Astrocyte (in vitro differentiated cells and primary cell): ENCODE measurements at regions not wholly inside any gene's neighbourhood (a gene's known extent, or its start where the extent isn't known, plus 50 kb on each side); places are given as distances from the start of the nearest gene placed in this dataset.

ENCODE experiments used
- DNase-seq: peaks from one replicate; pipeline ENCODE4 v3.0.0-alpha.2; 2010; ENCODE audit warnings: low read depth
- FAIRE-seq: peaks from 2 replicates; lab custom pipeline; 2011; peaks lifted over from hg19 to GRCh38; lab: Jason Lieb, UNC
- H2AFZ ChIP-seq: 2 replicates; pipeline ENCODE4 v1.6.0; 2012; ENCODE audit warnings: low read depth, low read length, inconsistent platforms
- H3K27ac ChIP-seq: 2 replicates; pipeline ENCODE4 v1.5.1; 2011; ENCODE audit warnings: low read depth, low read length, inconsistent platforms
- H3K27me3 ChIP-seq: 2 replicates; pipeline ENCODE4 v1.6.0; 2011; ENCODE audit warnings: low read length, inconsistent platforms; ENCODE audit not compliant: insufficient read depth
- H3K36me3 ChIP-seq: 2 replicates; pipeline ENCODE4 v1.5.1; 2011; ENCODE audit warnings: low read length, inconsistent platforms; ENCODE audit not compliant: insufficient read depth
- H3K4me1 ChIP-seq: 2 replicates; pipeline ENCODE4 v1.5.1; 2011; ENCODE audit warnings: low read length, inconsistent platforms; ENCODE audit not compliant: insufficient read depth
- H3K4me2 ChIP-seq: 2 replicates; pipeline ENCODE4 v1.6.0; 2012; ENCODE audit warnings: low read length, inconsistent platforms
- H3K4me3 ChIP-seq: 2 replicates; pipeline ENCODE4 v1.5.1; 2011; ENCODE audit warnings: low read depth, mild to moderate bottlenecking, low read length, inconsistent platforms; ENCODE audit not compliant: insufficient read depth
- H3K79me2 ChIP-seq: 2 replicates; pipeline ENCODE4 v1.6.0; 2012; ENCODE audit warnings: mild to moderate bottlenecking, low read length, inconsistent platforms; ENCODE audit not compliant: insufficient read depth
- H3K9ac ChIP-seq: 2 replicates; pipeline ENCODE4 v1.6.0; 2012; ENCODE audit warnings: mild to moderate bottlenecking, low read length, inconsistent platforms
- H3K9me3 ChIP-seq: 2 replicates; pipeline ENCODE4 v1.5.1; 2012; ENCODE audit warnings: low read depth, mild to moderate bottlenecking, low read length, inconsistent platforms; ENCODE audit not compliant: insufficient read depth
- H4K20me1 ChIP-seq: 2 replicates; pipeline ENCODE4 v1.6.0; 2012; ENCODE audit warnings: low read length, inconsistent platforms; ENCODE audit not compliant: insufficient read depth
- H3K27ac Mint-ChIP-seq: one replicate; pipeline ENCODE4 v1.8.0; 2021; ENCODE audit warnings: mild to moderate bottlenecking, mixed read lengths; ENCODE audit not compliant: unreplicated experiment
- H3K27me3 Mint-ChIP-seq: one replicate; pipeline ENCODE4 v1.8.0; 2021; ENCODE audit warnings: low read depth, mixed read lengths; ENCODE audit not compliant: unreplicated experiment
- H3K36me3 Mint-ChIP-seq: one replicate; pipeline ENCODE4 v1.8.0; 2021; ENCODE audit warnings: low read depth, mixed read lengths; ENCODE audit not compliant: unreplicated experiment
- H3K4me1 Mint-ChIP-seq: one replicate; pipeline ENCODE4 v1.8.0; 2021; ENCODE audit warnings: low read depth, mixed read lengths; ENCODE audit not compliant: unreplicated experiment
- H3K4me3 Mint-ChIP-seq: one replicate; pipeline ENCODE4 v1.8.0; 2021; ENCODE audit warnings: mild to moderate bottlenecking, moderate library complexity, mixed read lengths; ENCODE audit not compliant: unreplicated experiment
- H3K9me3 Mint-ChIP-seq: one replicate; pipeline ENCODE4 v1.8.0; 2021; ENCODE audit warnings: mild to moderate bottlenecking, mixed read lengths; ENCODE audit not compliant: unreplicated experiment
- EZH2 ChIP-seq: IDR thresholded peaks from 2 replicates; pipeline ENCODE4 v1.6.1; 2012; ENCODE audit warnings: mild to moderate bottlenecking, low read length, inconsistent platforms; ENCODE audit not compliant: insufficient read depth
- TF ChIP-seq, protein P1 (sequence below): IDR thresholded peaks from 2 replicates; pipeline ENCODE4 v1.5.1; 2011; ENCODE audit warnings: low read depth, mild to moderate bottlenecking, inconsistent platforms, low read length, moderate library complexity; ENCODE audit not compliant: insufficient read depth

DNA sequence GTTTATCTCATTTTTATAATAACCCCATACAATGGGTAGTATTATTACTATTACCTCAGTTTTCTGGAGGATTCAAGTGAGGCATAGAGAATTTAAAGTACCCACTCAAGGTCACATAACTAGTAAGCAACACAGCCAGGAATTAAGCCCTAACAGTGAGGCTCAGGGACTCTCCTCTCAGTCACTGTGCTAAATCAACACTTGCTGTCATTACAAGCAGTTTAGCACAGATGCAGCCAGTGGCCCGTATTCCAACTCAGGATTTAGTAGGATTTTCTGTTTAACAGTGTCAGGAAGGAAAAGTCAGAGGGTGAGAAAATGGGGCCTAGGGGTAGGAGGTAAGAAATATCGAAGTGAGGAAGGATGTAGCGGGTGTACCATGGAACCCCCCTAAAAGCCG is 536.9 kb downstream of the TMEM114 start:
- no peak for DNase-seq
- H3K27ac Mint-ChIP-seq = no peak overlapping the region
- Histone ChIP-seq H3K27me3 (no peaks in the 10 kb centered on the region), H3K4me1 (no peaks in the 10 kb centered on the region), H3K27ac (no peak overlapping the region), H4K20me1 (no peaks in the 10 kb centered on the region), H3K4me2 (no peak overlapping the region), H3K4me3 (no peak overlapping the region), H3K9ac (no peak overlapping the region), H3K36me3 (no peaks in the 10 kb centered on the region), H2AFZ (no peak overlapping the region), H3K9me3 (no peaks in the 10 kb centered on the region), H3K79me2 (no peaks in the 10 kb centered on the region)
- FAIRE-seq = no peak
- no peaks in the 10 kb centered on the region for H3K9me3 Mint-ChIP-seq
- H3K27me3 Mint-ChIP-seq = no peaks in the 10 kb centered on the region
- no peaks in the 10 kb centered on the region for H3K4me1 Mint-ChIP-seq
- no peaks in the 10 kb centered on the region for H3K36me3 Mint-ChIP-seq
- no peak overlapping the region for H3K4me3 Mint-ChIP-seq
- TF ChIP-seq, protein P1, sequence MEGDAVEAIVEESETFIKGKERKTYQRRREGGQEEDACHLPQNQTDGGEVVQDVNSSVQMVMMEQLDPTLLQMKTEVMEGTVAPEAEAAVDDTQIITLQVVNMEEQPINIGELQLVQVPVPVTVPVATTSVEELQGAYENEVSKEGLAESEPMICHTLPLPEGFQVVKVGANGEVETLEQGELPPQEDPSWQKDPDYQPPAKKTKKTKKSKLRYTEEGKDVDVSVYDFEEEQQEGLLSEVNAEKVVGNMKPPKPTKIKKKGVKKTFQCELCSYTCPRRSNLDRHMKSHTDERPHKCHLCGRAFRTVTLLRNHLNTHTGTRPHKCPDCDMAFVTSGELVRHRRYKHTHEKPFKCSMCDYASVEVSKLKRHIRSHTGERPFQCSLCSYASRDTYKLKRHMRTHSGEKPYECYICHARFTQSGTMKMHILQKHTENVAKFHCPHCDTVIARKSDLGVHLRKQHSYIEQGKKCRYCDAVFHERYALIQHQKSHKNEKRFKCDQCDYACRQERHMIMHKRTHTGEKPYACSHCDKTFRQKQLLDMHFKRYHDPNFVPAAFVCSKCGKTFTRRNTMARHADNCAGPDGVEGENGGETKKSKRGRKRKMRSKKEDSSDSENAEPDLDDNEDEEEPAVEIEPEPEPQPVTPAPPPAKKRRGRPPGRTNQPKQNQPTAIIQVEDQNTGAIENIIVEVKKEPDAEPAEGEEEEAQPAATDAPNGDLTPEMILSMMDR = no peak
- no peak for TF ChIP-seq EZH2

DNA sequence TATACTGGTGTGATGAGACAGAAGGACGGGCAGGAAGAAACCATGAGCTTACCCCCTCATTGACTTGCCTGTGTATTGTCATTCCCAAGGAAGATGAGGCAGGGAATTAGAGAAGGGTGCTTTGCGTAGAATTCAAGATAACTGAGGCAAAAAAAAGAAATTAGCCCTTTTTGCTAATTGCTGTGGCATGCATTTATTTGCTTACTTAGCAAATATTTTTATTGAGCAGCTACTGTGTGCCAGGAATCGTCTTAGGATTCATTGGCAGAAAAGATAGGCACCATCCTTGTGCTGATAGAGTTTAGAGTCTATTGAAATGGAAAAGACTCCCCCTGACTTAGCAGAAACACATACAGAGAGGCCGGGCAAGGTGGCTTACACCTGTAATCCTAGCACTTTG is 541.9 kb downstream of the TMEM114 start:
- no peaks in the 10 kb centered on the region for H3K4me1 ChIP-seq
- no peak overlapping the region for H2AFZ ChIP-seq
- H3K9ac ChIP-seq = no peak overlapping the region
- H3K27ac Mint-ChIP-seq = no peak overlapping the region
- H3K27ac ChIP-seq = no peak overlapping the region
- DNase-seq = no peak
- H3K36me3 Mint-ChIP-seq = no peaks in the 10 kb centered on the region
- no peak for FAIRE-seq
- H3K79me2 ChIP-seq = no peaks in the 10 kb centered on the region
- H3K36me3 ChIP-seq = no peaks in the 10 kb centered on the region
- no peak overlapping the region for H3K4me2 ChIP-seq
- H3K4me1 Mint-ChIP-seq = no peaks in the 10 kb centered on the region
- H3K9me3 ChIP-seq = no peaks in the 10 kb centered on the region
- no peak for TF ChIP-seq EZH2
- TF ChIP-seq, protein P1 = no peak
- no peak overlapping the region for H3K4me3 Mint-ChIP-seq
- no peaks in the 10 kb centered on the region for H3K9me3 Mint-ChIP-seq
- H3K27me3 ChIP-seq = no peaks in the 10 kb centered on the region
- H3K4me3 ChIP-seq = no peak overlapping the region
- no peaks in the 10 kb centered on the region for H4K20me1 ChIP-seq
- H3K27me3 Mint-ChIP-seq = no peaks in the 10 kb centered on the region

DNA sequence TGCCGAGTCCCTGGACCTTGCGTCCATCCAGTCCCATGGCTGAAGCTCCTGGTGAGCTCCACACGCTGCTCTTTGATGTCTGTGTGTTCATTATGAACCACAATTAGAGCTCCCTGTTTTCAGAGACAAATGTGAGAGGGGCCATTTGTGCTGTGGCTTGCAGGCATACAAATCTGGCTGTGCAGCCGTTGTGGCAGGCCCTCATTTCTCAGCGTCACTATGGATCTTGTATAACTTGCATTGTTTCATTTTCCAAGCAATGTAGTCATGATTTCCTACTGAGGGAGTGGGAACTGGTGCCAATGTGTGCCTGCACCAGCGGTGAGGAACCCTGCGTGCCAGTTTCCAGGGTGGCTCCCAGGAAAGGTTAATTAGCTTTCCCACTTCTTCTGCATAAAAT is 542.6 kb downstream of the TMEM114 start:
- H4K20me1 ChIP-seq = no peaks in the 10 kb centered on the region
- no peak overlapping the region for H3K9ac ChIP-seq
- no peak overlapping the region for H3K4me2 ChIP-seq
- H3K27me3 ChIP-seq = no peaks in the 10 kb centered on the region
- H3K4me3 ChIP-seq = no peak overlapping the region
- no peaks in the 10 kb centered on the region for H3K4me1 ChIP-seq
- TF ChIP-seq EZH2 = no peak
- TF ChIP-seq, protein P1 = no peak
- DNase-seq (no peak), FAIRE-seq (no peak)
- Mint-ChIP-seq H3K9me3 (no peaks in the 10 kb centered on the region), H3K27ac (no peak overlapping the region), H3K36me3 (no peaks in the 10 kb centered on the region), H3K4me3 (no peak overlapping the region), H3K27me3 (no peaks in the 10 kb centered on the region), H3K4me1 (no peaks in the 10 kb centered on the region)
- no peaks in the 10 kb centered on the region for H3K9me3 ChIP-seq
- H3K79me2 ChIP-seq = no peaks in the 10 kb centered on the region
- H3K36me3 ChIP-seq = no peaks in the 10 kb centered on the region
- no peak overlapping the region for H2AFZ ChIP-seq
- H3K27ac ChIP-seq = no peak overlapping the region
